ENCODE measurements at regions not wholly inside any gene's neighbourhood (a gene's known extent, or its start where the extent isn't known, plus 50 kb on each side); places are given as distances from the start of the nearest gene placed in this dataset.

DNA sequence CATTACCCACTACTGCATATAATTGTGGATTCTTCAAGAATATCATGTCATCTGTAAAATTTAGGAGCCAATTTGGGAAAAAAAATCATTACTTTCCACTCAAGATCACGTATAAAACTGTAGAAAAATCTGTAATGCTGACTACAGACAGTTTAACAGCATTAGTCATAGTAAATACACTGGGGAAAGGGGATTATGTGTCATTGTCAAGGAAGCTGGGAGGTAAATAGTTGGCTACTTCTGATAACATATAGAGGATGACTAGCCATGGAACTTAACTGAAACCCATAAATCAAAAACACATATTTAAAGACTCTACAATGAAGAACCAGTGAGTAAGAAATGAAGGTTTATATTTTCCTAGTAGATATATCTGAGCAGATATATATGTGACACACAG is 1666.4 kb upstream of the IGFBP7 start:
- DNase-seq (ENCODE audit: low spot score) (no peak), ATAC-seq (no peak), FAIRE-seq (no peak)
- no peaks in the 10 kb centered on the region for H3K27me3 ChIP-seq (ENCODE audit: control insufficient read depth in 1 of 2, insufficient read depth in 2 of 2, low read length in 2 of 2)
- 0% methylated on average over 1 of the region's 1 CpG for WGBS (ENCODE audit: low lambda C conversion rate)
- no peak overlapping the region for H2AFZ ChIP-seq (ENCODE audit: low read length)
- H3K4me3 ChIP-seq (replicated peaks in 1 of 3; ENCODE audit: insufficient read depth in 1 of 3, low read depth in 2 of 3, low read length in 3 of 3) = no peak overlapping the region
- H3K4me1 ChIP-seq (ENCODE audit: insufficient read depth, low read length) = no peaks in the 10 kb centered on the region
- TF ChIP-seq, protein P1, sequence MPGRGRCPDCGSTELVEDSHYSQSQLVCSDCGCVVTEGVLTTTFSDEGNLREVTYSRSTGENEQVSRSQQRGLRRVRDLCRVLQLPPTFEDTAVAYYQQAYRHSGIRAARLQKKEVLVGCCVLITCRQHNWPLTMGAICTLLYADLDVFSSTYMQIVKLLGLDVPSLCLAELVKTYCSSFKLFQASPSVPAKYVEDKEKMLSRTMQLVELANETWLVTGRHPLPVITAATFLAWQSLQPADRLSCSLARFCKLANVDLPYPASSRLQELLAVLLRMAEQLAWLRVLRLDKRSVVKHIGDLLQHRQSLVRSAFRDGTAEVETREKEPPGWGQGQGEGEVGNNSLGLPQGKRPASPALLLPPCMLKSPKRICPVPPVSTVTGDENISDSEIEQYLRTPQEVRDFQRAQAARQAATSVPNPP (CRISPR knock-in tag; IDR thresholded peaks at IDR 0.05) = no peak
- TF ChIP-seq AKAP8 (CRISPR knock-in tag; IDR thresholded peaks at IDR 0.05) (no peak), HHEX (CRISPR knock-in tag; IDR thresholded peaks at IDR 0.05) (no peak), ZNF549 (CRISPR knock-in tag; IDR thresholded peaks at IDR 0.05) (no peak), ZNF547 (CRISPR knock-in tag; IDR thresholded peaks at IDR 0.05) (no peak)
- TF ChIP-seq, protein P2, sequence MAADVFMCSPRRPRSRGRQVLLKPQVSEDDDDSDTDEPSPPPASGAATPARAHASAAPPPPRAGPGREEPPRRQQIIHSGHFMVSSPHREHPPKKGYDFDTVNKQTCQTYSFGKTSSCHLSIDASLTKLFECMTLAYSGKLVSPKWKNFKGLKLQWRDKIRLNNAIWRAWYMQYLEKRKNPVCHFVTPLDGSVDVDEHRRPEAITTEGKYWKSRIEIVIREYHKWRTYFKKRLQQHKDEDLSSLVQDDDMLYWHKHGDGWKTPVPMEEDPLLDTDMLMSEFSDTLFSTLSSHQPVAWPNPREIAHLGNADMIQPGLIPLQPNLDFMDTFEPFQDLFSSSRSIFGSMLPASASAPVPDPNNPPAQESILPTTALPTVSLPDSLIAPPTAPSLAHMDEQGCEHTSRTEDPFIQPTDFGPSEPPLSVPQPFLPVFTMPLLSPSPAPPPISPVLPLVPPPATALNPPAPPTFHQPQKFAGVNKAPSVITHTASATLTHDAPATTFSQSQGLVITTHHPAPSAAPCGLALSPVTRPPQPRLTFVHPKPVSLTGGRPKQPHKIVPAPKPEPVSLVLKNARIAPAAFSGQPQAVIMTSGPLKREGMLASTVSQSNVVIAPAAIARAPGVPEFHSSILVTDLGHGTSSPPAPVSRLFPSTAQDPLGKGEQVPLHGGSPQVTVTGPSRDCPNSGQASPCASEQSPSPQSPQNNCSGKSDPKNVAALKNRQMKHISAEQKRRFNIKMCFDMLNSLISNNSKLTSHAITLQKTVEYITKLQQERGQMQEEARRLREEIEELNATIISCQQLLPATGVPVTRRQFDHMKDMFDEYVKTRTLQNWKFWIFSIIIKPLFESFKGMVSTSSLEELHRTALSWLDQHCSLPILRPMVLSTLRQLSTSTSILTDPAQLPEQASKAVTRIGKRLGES (CRISPR knock-in tag; IDR thresholded peaks at IDR 0.05; ENCODE audit: borderline replicate concordance) = no peak
- TF ChIP-seq, protein P3, sequence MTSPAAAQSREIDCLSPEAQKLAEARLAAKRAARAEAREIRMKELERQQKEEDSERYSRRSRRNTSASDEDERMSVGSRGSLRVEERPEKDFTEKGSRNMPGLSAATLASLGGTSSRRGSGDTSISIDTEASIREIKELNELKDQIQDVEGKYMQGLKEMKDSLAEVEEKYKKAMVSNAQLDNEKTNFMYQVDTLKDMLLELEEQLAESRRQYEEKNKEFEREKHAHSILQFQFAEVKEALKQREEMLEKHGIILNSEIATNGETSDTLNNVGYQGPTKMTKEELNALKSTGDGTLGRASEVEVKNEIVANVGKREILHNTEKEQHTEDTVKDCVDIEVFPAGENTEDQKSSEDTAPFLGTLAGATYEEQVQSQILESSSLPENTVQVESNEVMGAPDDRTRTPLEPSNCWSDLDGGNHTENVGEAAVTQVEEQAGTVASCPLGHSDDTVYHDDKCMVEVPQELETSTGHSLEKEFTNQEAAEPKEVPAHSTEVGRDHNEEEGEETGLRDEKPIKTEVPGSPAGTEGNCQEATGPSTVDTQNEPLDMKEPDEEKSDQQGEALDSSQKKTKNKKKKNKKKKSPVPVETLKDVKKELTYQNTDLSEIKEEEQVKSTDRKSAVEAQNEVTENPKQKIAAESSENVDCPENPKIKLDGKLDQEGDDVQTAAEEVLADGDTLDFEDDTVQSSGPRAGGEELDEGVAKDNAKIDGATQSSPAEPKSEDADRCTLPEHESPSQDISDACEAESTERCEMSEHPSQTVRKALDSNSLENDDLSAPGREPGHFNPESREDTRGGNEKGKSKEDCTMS (CRISPR knock-in tag; conservative IDR thresholded peaks at IDR 0.05) = no peak
- intact Hi-C loops (cut with micrococcal nuclease; ENCODE audit: unreplicated experiment) (no loop called here), in situ Hi-C loops (cut with HindIII; ENCODE audit: extremely low pct_ligation_motif_present, low pct_unique_long_range_greater_than_20kb) (no loop called here)
- ChIA-PET POLR2A (no interaction called here), CTCF (ENCODE audit: low intra/inter-chr PET ratio, low total read pairs) (no interaction called here)
- H3K27ac ChIP-seq (ENCODE audit: extremely low read length, insufficient read depth, low read length) = no peak overlapping the region
- H3K79me2 ChIP-seq (ENCODE audit: insufficient read depth, low read length) = no peaks in the 10 kb centered on the region
- no TSS peak for BruUV-seq (replicated peaks)
- H3K36me3 ChIP-seq (replicated peaks in 1 of 2; ENCODE audit: control insufficient read depth in 1 of 2, insufficient read depth in 2 of 2, low read length in 2 of 2) = no peaks in the 10 kb centered on the region
- H3K4me2 ChIP-seq (ENCODE audit: low read depth, low read length) = no peak overlapping the region
- H3K9ac ChIP-seq (ENCODE audit: insufficient read depth, low read depth, low read length) = no peak overlapping the region
- H3K9me3 ChIP-seq (ENCODE audit: low read length) = no peaks in the 10 kb centered on the region
- H4K20me1 ChIP-seq (ENCODE audit: insufficient read depth, low read length) = no peaks in the 10 kb centered on the region

All from HepG2 (cell line).